ENCODE measurements at regions not wholly inside any gene's neighbourhood (a gene's known extent, or its start where the extent isn't known, plus 50 kb on each side); places are given as distances from the start of the nearest gene placed in this dataset.

DNA sequence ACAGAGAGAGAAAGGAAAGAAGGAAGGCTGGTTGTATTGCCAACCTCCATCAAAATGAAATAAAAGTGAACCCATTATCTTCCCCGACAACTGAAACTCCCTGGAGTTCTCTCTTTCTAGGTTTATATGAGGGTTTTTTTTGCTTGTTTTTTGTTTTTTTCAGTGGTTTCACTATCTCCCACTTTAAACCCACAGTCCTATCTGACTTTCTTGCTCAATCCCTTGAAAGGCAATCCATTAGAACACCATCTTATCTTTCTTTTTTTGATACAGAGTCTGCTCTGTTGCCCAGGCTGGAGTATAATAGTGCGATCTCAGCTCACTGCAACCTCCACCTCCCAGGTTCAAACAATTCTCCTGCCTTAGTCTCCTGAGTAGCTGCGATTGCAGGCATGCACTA, 158.0 kb upstream of the MIR17HG start:
- DNase-seq (ENCODE audit: insufficient read length, low spot score) = no peak
- no peak for FAIRE-seq
- TF ChIP-seq, protein P1, sequence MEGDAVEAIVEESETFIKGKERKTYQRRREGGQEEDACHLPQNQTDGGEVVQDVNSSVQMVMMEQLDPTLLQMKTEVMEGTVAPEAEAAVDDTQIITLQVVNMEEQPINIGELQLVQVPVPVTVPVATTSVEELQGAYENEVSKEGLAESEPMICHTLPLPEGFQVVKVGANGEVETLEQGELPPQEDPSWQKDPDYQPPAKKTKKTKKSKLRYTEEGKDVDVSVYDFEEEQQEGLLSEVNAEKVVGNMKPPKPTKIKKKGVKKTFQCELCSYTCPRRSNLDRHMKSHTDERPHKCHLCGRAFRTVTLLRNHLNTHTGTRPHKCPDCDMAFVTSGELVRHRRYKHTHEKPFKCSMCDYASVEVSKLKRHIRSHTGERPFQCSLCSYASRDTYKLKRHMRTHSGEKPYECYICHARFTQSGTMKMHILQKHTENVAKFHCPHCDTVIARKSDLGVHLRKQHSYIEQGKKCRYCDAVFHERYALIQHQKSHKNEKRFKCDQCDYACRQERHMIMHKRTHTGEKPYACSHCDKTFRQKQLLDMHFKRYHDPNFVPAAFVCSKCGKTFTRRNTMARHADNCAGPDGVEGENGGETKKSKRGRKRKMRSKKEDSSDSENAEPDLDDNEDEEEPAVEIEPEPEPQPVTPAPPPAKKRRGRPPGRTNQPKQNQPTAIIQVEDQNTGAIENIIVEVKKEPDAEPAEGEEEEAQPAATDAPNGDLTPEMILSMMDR (IDR thresholded peaks at IDR 0.05; ENCODE audit: insufficient read depth, missing control alignments) = no peak

DNA sequence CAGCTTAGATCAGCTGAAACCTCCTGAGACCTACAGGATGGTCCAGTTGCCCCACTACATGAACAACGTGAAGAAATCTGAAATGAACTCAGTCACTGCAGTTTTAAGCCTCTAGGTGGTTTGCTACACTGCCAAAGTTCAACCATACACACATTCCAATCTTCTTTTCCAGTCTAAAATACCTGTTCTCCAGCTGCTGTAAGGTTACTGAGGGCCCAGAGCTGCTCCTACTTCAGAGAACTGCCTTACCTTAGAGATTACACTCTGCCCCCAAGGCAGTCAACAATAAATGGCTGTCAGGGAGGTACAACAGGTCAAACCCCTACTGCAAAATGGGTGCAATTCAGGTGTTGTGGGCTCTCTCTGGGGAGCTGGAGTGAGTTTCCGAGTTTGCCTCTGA, 154.1 kb upstream of the MIR17HG start:
- DNase-seq (ENCODE audit: insufficient read length, low spot score) = no peak
- FAIRE-seq = no peak
- TF ChIP-seq, protein P1 (IDR thresholded peaks at IDR 0.05; ENCODE audit: insufficient read depth, missing control alignments) = no peak

- DNase-seq (ENCODE audit: insufficient read length, low spot score) (no peak), FAIRE-seq (no peak)
- TF ChIP-seq, protein P1 (IDR thresholded peaks at IDR 0.05; ENCODE audit: insufficient read depth, missing control alignments) = no peak
These were observed 151.7 kb upstream of the MIR17HG start for GRCh38 chr13:91195789-91196188.

DNA sequence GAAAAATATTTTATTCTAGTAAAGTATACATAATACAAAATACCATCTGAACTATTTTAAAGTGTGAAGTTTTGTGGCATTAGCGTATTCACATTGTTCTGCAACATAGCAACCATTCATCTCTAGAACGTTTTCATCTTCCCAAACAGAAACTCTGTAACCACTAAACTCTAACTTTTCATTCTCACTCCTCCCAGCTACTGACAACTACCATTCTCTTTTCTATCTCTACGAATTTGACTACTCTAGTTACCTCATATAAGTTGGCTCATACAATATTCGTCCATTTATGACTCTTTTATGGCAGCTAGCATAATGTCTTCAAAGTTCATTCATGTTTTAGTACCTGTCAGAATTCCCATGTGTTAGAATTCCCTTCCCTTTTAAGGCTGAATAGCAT, 150.5 kb upstream of the MIR17HG start:
- FAIRE-seq = no peak
- TF ChIP-seq, protein P1 (IDR thresholded peaks at IDR 0.05; ENCODE audit: insufficient read depth, missing control alignments) = no peak
- no peak for DNase-seq (ENCODE audit: insufficient read length, low spot score)

DNA sequence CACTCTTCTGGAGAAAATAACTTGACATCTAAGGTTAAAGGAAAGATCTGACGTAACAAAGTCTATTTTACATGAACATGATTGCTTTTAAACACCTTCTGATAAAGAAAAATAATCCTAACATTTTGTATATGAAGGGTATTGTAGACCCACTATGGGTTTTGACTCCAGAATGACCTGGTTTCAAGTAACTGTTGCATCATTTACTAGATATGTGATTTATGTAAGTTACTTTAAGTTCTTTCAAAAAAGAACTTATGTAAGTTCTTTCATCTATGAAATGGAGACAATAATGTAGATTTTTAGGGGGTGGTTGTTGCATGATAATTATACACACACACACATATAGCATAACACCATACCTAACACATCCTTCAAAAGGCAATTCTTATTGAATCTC, 147.6 kb upstream of the MIR17HG start:
- TF ChIP-seq, protein P1 (IDR thresholded peaks at IDR 0.05; ENCODE audit: insufficient read depth, missing control alignments) = no peak
- DNase-seq (ENCODE audit: insufficient read length, low spot score) = no peak
- FAIRE-seq = peak; percentile 48

- FAIRE-seq (no peak), DNase-seq (ENCODE audit: insufficient read length, low spot score) (no peak)
- TF ChIP-seq, protein P1 (IDR thresholded peaks at IDR 0.05; ENCODE audit: insufficient read depth, missing control alignments) = no peak
These were observed 147.0 kb upstream of the MIR17HG start for GRCh38 chr13:91200486-91200885.

DNA sequence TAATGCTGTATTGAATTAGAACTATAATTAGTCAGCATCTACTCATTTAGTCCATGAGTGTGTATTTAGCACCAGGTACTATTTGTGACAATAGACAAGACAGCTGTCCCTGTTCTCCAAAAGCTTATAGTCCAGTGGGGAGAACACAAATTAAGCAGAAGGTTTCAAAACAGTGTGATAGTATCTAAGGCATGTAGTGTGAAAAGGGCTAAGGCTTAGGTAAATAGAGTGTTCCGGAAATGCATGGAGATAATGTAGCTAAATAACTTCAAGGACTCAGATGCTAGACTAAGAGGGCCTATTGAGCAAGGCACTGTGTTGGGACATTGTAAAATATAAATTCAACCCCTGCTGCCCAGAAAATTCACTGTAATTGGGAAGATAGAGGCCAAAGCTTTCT, 144.1 kb upstream of the MIR17HG start:
- DNase-seq (ENCODE audit: insufficient read length, low spot score) (no peak), FAIRE-seq (no peak)
- TF ChIP-seq, protein P1 (IDR thresholded peaks at IDR 0.05; ENCODE audit: insufficient read depth, missing control alignments) = no peak
